ENCODE measurements at regions not wholly inside any gene's neighbourhood (a gene's known extent, or its start where the extent isn't known, plus 50 kb on each side); places are given as distances from the start of the nearest gene placed in this dataset.

- no peak overlapping the region for H3K4me3 Mint-ChIP-seq
- no peak for DNase-seq
- ChIA-PET POLR2A (no interaction called here), CTCF (no interaction called here)
- Histone ChIP-seq H3K27me3 (ENCODE audit: insufficient read depth, low read length, poor library complexity, severe bottlenecking) (no peaks in the 10 kb centered on the region), H3K9me3 (ENCODE audit: low read length) (no peaks in the 10 kb centered on the region), H3K27ac (ENCODE audit: low read depth, low read length) (peak overlapping the region; percentile 75), H3K4me3 (ENCODE audit: low read length) (no peak overlapping the region), H3K4me1 (ENCODE audit: insufficient read depth, low read length) (no peaks in the 10 kb centered on the region), H3K36me3 (ENCODE audit: insufficient read depth, low read length) (no peaks in the 10 kb centered on the region)
- H3K27me3 Mint-ChIP-seq: peaks cover 4 to 11% of the 10 kb centered on the region in 2 donors
- H3K4me1 Mint-ChIP-seq: peaks cover 2 to 9% (median 5%) of the 10 kb centered on the region in 3 donors
- H3K9me3 Mint-ChIP-seq: no peaks in the 10 kb centered on the region
- H3K36me3 Mint-ChIP-seq: no peaks in the 10 kb centered on the region
- no peak overlapping the region for H3K27ac Mint-ChIP-seq
These were observed 240.4 kb downstream of the EDEM1 start for GRCh38 chr3:5427938-5428337.

GRCh38 chr3:5428607-5429516 lies 241.4 kb downstream of the EDEM1 start:
- Mint-ChIP-seq H3K9me3 (no peaks in the 10 kb centered on the region), H3K4me1 (peaks cover 2 to 9% (median 5%) of the 10 kb centered on the region in 3 donors), H3K4me3 (no peak overlapping the region), H3K27me3 (peaks cover 6 to 11% of the 10 kb centered on the region in 2 donors), H3K27ac (no peak overlapping the region), H3K36me3 (no peaks in the 10 kb centered on the region)
- no peak for DNase-seq
- CTCF ChIA-PET: no interaction called here
- Histone ChIP-seq H3K9me3 (ENCODE audit: low read length) (no peaks in the 10 kb centered on the region), H3K4me3 (ENCODE audit: low read length) (no peak overlapping the region), H3K36me3 (ENCODE audit: insufficient read depth, low read length) (no peaks in the 10 kb centered on the region), H3K27ac (ENCODE audit: low read depth, low read length) (peak overlapping the region; percentile 75), H3K4me1 (ENCODE audit: insufficient read depth, low read length) (no peaks in the 10 kb centered on the region), H3K27me3 (ENCODE audit: insufficient read depth, low read length, poor library complexity, severe bottlenecking) (no peaks in the 10 kb centered on the region)
- POLR2A ChIA-PET: no interaction called here

- CTCF ChIA-PET: interaction anchor here (0.6 kb wide), 1 partner anchor 292 kb away, joined by 3 read pairs; no protein-coding TSS in a partner anchor
- H3K27me3 Mint-ChIP-seq: peaks cover 6 to 11% of the 10 kb centered on the region in 2 donors
These were observed 242.0 kb downstream of the EDEM1 start for GRCh38 chr3:5429517-5429890.

GRCh38 chr3:5430701-5431100 lies 243.2 kb downstream of the EDEM1 start:
- DNase-seq: no peak
- Mint-ChIP-seq H3K4me1 (peaks cover 2 to 9% (median 5%) of the 10 kb centered on the region in 3 donors), H3K27ac (peak overlapping the region in 1 of 8 donors; percentile 51), H3K9me3 (no peaks in the 10 kb centered on the region), H3K36me3 (no peaks in the 10 kb centered on the region), H3K27me3 (peaks cover 6 to 11% of the 10 kb centered on the region in 2 donors), H3K4me3 (no peak overlapping the region)
- H3K4me3 ChIP-seq (ENCODE audit: low read length): no peak overlapping the region
- CTCF ChIA-PET: no interaction called here
- H3K27me3 ChIP-seq (ENCODE audit: insufficient read depth, low read length, poor library complexity, severe bottlenecking): no peaks in the 10 kb centered on the region
- no peak overlapping the region for H3K27ac ChIP-seq (ENCODE audit: low read depth, low read length)
- POLR2A ChIA-PET: no interaction called here
- H3K36me3 ChIP-seq (ENCODE audit: insufficient read depth, low read length): no peaks in the 10 kb centered on the region
- no peaks in the 10 kb centered on the region for H3K4me1 ChIP-seq (ENCODE audit: insufficient read depth, low read length)
- no peaks in the 10 kb centered on the region for H3K9me3 ChIP-seq (ENCODE audit: low read length)

More at GRCh38 chr3:5429517-5429890, 242.0 kb downstream of the EDEM1 start:
- no peaks in the 10 kb centered on the region for H3K36me3 ChIP-seq (ENCODE audit: insufficient read depth, low read length)
- Mint-ChIP-seq H3K36me3 (no peaks in the 10 kb centered on the region), H3K9me3 (no peaks in the 10 kb centered on the region), H3K4me1 (peaks cover 2 to 9% (median 5%) of the 10 kb centered on the region in 3 donors), H3K27ac (no peak overlapping the region), H3K4me3 (no peak overlapping the region)
- no peaks in the 10 kb centered on the region for H3K27me3 ChIP-seq (ENCODE audit: insufficient read depth, low read length, poor library complexity, severe bottlenecking)
- peak overlapping the region; percentile 75 for H3K27ac ChIP-seq (ENCODE audit: low read depth, low read length)
- no peak for DNase-seq
- no peak overlapping the region for H3K4me3 ChIP-seq (ENCODE audit: low read length)
- H3K4me1 ChIP-seq (ENCODE audit: insufficient read depth, low read length): no peaks in the 10 kb centered on the region
- no peaks in the 10 kb centered on the region for H3K9me3 ChIP-seq (ENCODE audit: low read length)
- POLR2A ChIA-PET: no interaction called here

DNA sequence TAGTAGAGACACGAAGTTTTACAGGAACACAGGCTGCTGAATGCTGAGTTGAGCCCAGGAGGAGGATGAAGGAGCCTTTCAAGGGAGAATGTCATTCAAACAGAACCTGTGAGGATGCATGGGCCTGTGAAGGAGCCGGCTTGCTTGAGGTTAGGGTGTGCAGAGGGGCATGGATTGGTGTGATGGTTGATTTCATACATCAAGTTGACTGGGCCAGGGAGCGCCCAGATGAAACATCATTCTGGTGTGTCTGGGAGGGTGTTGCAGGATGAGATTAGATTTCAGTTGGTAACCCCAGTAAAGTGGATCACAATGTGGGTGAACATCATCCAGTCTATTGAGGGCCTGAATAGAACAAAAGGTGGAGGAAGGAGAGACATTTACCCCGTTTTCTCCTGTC lies 243.6 kb downstream of the EDEM1 start:
- POLR2A ChIA-PET: no interaction called here
- Histone ChIP-seq H3K9me3 (ENCODE audit: low read length) (no peaks in the 10 kb centered on the region), H3K36me3 (ENCODE audit: insufficient read depth, low read length) (no peaks in the 10 kb centered on the region), H3K4me3 (ENCODE audit: low read length) (no peak overlapping the region), H3K4me1 (ENCODE audit: insufficient read depth, low read length) (no peaks in the 10 kb centered on the region), H3K27me3 (ENCODE audit: insufficient read depth, low read length, poor library complexity, severe bottlenecking) (no peaks in the 10 kb centered on the region), H3K27ac (ENCODE audit: low read depth, low read length) (no peak overlapping the region)
- no peaks in the 10 kb centered on the region for H3K36me3 Mint-ChIP-seq
- no peaks in the 10 kb centered on the region for H3K9me3 Mint-ChIP-seq
- CTCF ChIA-PET: no interaction called here
- H3K4me1 Mint-ChIP-seq: peaks cover under 1 to 7% (median 3%) of the 10 kb centered on the region in 3 donors
- DNase-seq: no peak
- no peak overlapping the region for H3K27ac Mint-ChIP-seq
- H3K4me3 Mint-ChIP-seq: no peak overlapping the region
- peaks cover 6 to 11% of the 10 kb centered on the region in 2 donors for H3K27me3 Mint-ChIP-seq

DNA sequence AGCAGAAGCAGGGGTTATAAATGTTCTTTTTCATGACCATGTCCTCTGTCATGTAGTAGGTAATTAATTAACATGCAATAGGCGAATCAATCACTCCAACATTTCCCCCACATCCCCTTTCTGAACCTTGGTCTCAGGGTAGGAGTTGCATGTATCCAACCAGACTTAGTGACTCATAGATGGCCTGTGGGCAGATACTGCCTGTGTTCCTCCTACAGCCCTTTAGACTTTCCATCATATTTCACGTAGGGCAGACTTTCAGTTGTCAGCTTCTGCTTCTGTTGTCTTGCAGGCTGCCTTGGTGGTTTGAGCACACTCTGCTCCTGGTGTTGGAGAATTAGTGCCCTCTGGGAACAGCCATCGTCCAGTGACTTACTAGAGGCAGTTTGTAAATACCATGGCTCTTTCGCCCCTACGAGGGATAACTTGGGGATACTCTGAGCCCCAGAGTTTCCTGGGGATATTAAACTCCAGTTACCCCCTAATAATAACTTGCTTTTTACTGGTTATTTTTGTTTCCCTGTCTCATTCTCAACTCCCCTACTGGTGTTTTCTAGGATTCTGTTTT lies 244.4 kb downstream of the EDEM1 start:
- Mint-ChIP-seq H3K36me3 (no peaks in the 10 kb centered on the region), H3K27me3 (peaks cover 4 to 5% of the 10 kb centered on the region in 2 donors), H3K9me3 (no peaks in the 10 kb centered on the region), H3K4me3 (no peak overlapping the region), H3K27ac (no peak overlapping the region), H3K4me1 (no peaks in the 10 kb centered on the region)
- H3K36me3 ChIP-seq (ENCODE audit: insufficient read depth, low read length): no peaks in the 10 kb centered on the region
- H3K4me3 ChIP-seq (ENCODE audit: low read length): no peak overlapping the region
- no peak for DNase-seq
- H3K9me3 ChIP-seq (ENCODE audit: low read length): no peaks in the 10 kb centered on the region
- no peak overlapping the region for H3K27ac ChIP-seq (ENCODE audit: low read depth, low read length)
- H3K4me1 ChIP-seq (ENCODE audit: insufficient read depth, low read length): no peaks in the 10 kb centered on the region
- POLR2A ChIA-PET: no interaction called here
- CTCF ChIA-PET: no interaction called here
- no peaks in the 10 kb centered on the region for H3K27me3 ChIP-seq (ENCODE audit: insufficient read depth, low read length, poor library complexity, severe bottlenecking)

GRCh38 chr3:5437296-5437782 lies 249.8 kb downstream of the EDEM1 start:
- POLR2A ChIA-PET: no interaction called here
- Histone ChIP-seq H3K9me3 (ENCODE audit: low read length) (no peaks in the 10 kb centered on the region), H3K27ac (ENCODE audit: low read depth, low read length) (no peak overlapping the region), H3K36me3 (ENCODE audit: insufficient read depth, low read length) (no peaks in the 10 kb centered on the region), H3K4me1 (ENCODE audit: insufficient read depth, low read length) (no peaks in the 10 kb centered on the region), H3K4me3 (ENCODE audit: low read length) (no peak overlapping the region), H3K27me3 (ENCODE audit: insufficient read depth, low read length, poor library complexity, severe bottlenecking) (no peaks in the 10 kb centered on the region)
- Mint-ChIP-seq H3K4me3 (no peak overlapping the region), H3K9me3 (no peaks in the 10 kb centered on the region), H3K27ac (no peak overlapping the region), H3K27me3 (peaks cover 2 to 8% of the 10 kb centered on the region in 2 donors), H3K36me3 (no peaks in the 10 kb centered on the region), H3K4me1 (no peaks in the 10 kb centered on the region)
- CTCF ChIA-PET: no interaction called here
- DNase-seq: no peak

- no peak overlapping the region for H3K4me3 ChIP-seq (ENCODE audit: low read length)
- Mint-ChIP-seq H3K4me3 (no peak overlapping the region), H3K4me1 (no peaks in the 10 kb centered on the region), H3K36me3 (no peaks in the 10 kb centered on the region), H3K27ac (no peak overlapping the region), H3K27me3 (peaks cover 2 to 8% of the 10 kb centered on the region in 2 donors), H3K9me3 (no peaks in the 10 kb centered on the region)
- H3K27ac ChIP-seq (ENCODE audit: low read depth, low read length): no peak overlapping the region
- H3K27me3 ChIP-seq (ENCODE audit: insufficient read depth, low read length, poor library complexity, severe bottlenecking): no peaks in the 10 kb centered on the region
- DNase-seq: no peak
- no peaks in the 10 kb centered on the region for H3K9me3 ChIP-seq (ENCODE audit: low read length)
- H3K4me1 ChIP-seq (ENCODE audit: insufficient read depth, low read length): no peaks in the 10 kb centered on the region
- CTCF ChIA-PET: no interaction called here
- no peaks in the 10 kb centered on the region for H3K36me3 ChIP-seq (ENCODE audit: insufficient read depth, low read length)
- POLR2A ChIA-PET: no interaction called here
These were observed 250.3 kb downstream of the EDEM1 start for GRCh38 chr3:5437783-5438323.
